ENCODE measurements at regions not wholly inside any gene's neighbourhood (a gene's known extent, or its start where the extent isn't known, plus 50 kb on each side); places are given as distances from the start of the nearest gene placed in this dataset.

GRCh38 chr6:101222007-101222406 is 171.5 kb upstream of the GRIK2 start:
- TF ChIP-seq POLR2A (IDR thresholded peaks at IDR 0.05) = no peak
- H3K4me1 ChIP-seq = no peaks in the 10 kb centered on the region
- no peak overlapping the region for H3K27ac ChIP-seq
- H3K9me3 ChIP-seq = no peaks in the 10 kb centered on the region
- no peak overlapping the region for H3K4me3 ChIP-seq
- DNase-seq = no peak
- H3K27me3 ChIP-seq = no peaks in the 10 kb centered on the region
- intact Hi-C loops (cut with DNase I; ENCODE audit: low total_unique reads) = no loop called here
- no peaks in the 10 kb centered on the region for H3K36me3 ChIP-seq (ENCODE audit: low read depth, missing control alignments)

DNA sequence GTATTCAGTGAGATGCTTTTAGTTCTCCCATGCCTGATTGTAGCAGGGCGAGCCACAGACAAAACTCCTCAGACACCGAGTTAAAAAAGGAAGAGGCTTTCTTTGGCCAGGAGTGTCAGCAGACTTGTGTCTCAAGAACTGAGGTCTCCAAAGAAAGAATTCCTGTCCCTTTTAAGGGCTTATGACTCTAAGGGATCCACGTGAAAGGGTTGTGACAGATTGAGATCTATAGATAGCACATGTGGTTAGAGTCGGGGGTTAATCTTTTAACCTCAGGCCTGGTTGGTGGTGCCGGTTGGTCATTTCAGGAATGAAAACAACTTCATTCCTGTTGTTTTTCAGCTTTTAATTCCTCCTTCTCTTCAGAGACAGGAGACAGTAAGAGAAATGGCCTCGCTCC is 168.8 kb upstream of the GRIK2 start:
- intact Hi-C loops (cut with DNase I; ENCODE audit: low total_unique reads) = no loop called here
- no peak overlapping the region for H3K27ac ChIP-seq

GRCh38 chr6:101226677-101227135 is 166.8 kb upstream of the GRIK2 start:
- WGBS, 2 donors = 70 to 73% methylated on average over 9 to 12 of the region's 12 CpGs
- no peak overlapping the region for H3K27ac ChIP-seq
- H3K4me1 ChIP-seq = no peaks in the 10 kb centered on the region
- H3K36me3 ChIP-seq (ENCODE audit: low read depth, missing control alignments) = no peaks in the 10 kb centered on the region
- H3K9me3 ChIP-seq = no peaks in the 10 kb centered on the region
- no peaks in the 10 kb centered on the region for H3K27me3 ChIP-seq
- peak; percentile 29 for DNase-seq
- H3K4me3 ChIP-seq = no peak overlapping the region
- intact Hi-C loops (cut with DNase I; ENCODE audit: low total_unique reads) = no loop called here
- TF ChIP-seq CTCF (IDR thresholded peaks at IDR 0.05) = no peak
- no peak for TF ChIP-seq POLR2A (IDR thresholded peaks at IDR 0.05)

More for the DNA sequence above, 168.8 kb upstream of the GRIK2 start:
- H3K36me3 ChIP-seq (ENCODE audit: low read depth, missing control alignments) = no peaks in the 10 kb centered on the region
- WGBS, 2 donors = 81 to 88% methylated on average over 6 of the region's 6 CpGs
- H3K4me1 ChIP-seq = no peaks in the 10 kb centered on the region
- no peak for TF ChIP-seq CTCF (IDR thresholded peaks at IDR 0.05)
- no peak for TF ChIP-seq POLR2A (IDR thresholded peaks at IDR 0.05)
- no peak for DNase-seq
- H3K27me3 ChIP-seq = no peaks in the 10 kb centered on the region
- no peaks in the 10 kb centered on the region for H3K9me3 ChIP-seq
- H3K4me3 ChIP-seq = no peak overlapping the region

GRCh38 chr6:101230866-101231265 is 162.6 kb upstream of the GRIK2 start:
- intact Hi-C loops (cut with DNase I; ENCODE audit: low total_unique reads) = no loop called here
- no peak for DNase-seq
- H3K27me3 ChIP-seq = no peaks in the 10 kb centered on the region
- H3K4me1 ChIP-seq = no peaks in the 10 kb centered on the region
- no peak overlapping the region for H3K4me3 ChIP-seq
- H3K27ac ChIP-seq = no peak overlapping the region
- no peak for TF ChIP-seq POLR2A (IDR thresholded peaks at IDR 0.05)
- 76 to 100% methylated on average over 2 to 5 of the region's 5 CpGs for WGBS, 2 donors
- H3K9me3 ChIP-seq = no peaks in the 10 kb centered on the region
- H3K36me3 ChIP-seq (ENCODE audit: low read depth, missing control alignments) = no peaks in the 10 kb centered on the region

GRCh38 chr6:101231606-101232235 is 161.8 kb upstream of the GRIK2 start:
- intact Hi-C loops (cut with DNase I; ENCODE audit: low total_unique reads) = no loop called here
- TF ChIP-seq POLR2A (IDR thresholded peaks at IDR 0.05) (no peak), CTCF (IDR thresholded peaks at IDR 0.05) (no peak)
- H3K36me3 ChIP-seq (ENCODE audit: low read depth, missing control alignments) = no peaks in the 10 kb centered on the region
- WGBS, 2 donors = 91 to 94% methylated on average over 7 of the region's 7 CpGs
- no peaks in the 10 kb centered on the region for H3K9me3 ChIP-seq
- H3K4me1 ChIP-seq = no peaks in the 10 kb centered on the region
- H3K27me3 ChIP-seq = no peaks in the 10 kb centered on the region
- DNase-seq = no peak
- no peak overlapping the region for H3K4me3 ChIP-seq
- no peak overlapping the region for H3K27ac ChIP-seq

- no peak for TF ChIP-seq CTCF (IDR thresholded peaks at IDR 0.05)
- no peak for TF ChIP-seq POLR2A (IDR thresholded peaks at IDR 0.05)
- no peak overlapping the region for H3K27ac ChIP-seq
- no peak for DNase-seq
- no peak overlapping the region for H3K4me3 ChIP-seq
- no peaks in the 10 kb centered on the region for H3K27me3 ChIP-seq
- H3K9me3 ChIP-seq = no peaks in the 10 kb centered on the region
- no peaks in the 10 kb centered on the region for H3K36me3 ChIP-seq (ENCODE audit: low read depth, missing control alignments)
- intact Hi-C loops (cut with DNase I; ENCODE audit: low total_unique reads) = no loop called here
- H3K4me1 ChIP-seq = no peaks in the 10 kb centered on the region
Measured at GRCh38 chr6:101232961-101233360, 160.5 kb upstream of the GRIK2 start.
